CD4-positive, alpha-beta T cell treated with Interleukin-4 for 4 hours (primary cell): ENCODE measurements at regions not wholly inside any gene's neighbourhood (a gene's known extent, or its start where the extent isn't known, plus 50 kb on each side); places are given as distances from the start of the nearest gene placed in this dataset.

Experiments
- DNase-seq: peaks from one replicate; pipeline ENCODE4 v3.0.0-alpha.2; 2020

GRCh38 chr20:60820149-60820548, 431.9 kb upstream of the CDH4 start:
- no peak for DNase-seq

GRCh38 chr20:60820918-60821317, 431.1 kb upstream of the CDH4 start:
- DNase-seq = no peak

GRCh38 chr20:60822699-60823607, 429.1 kb upstream of the CDH4 start:
- DNase-seq = no peak

- DNase-seq = no peak
These were observed 416.2 kb upstream of the CDH4 start for GRCh38 chr20:60835876-60836275.

- DNase-seq = no peak
These were observed 414.8 kb upstream of the CDH4 start for GRCh38 chr20:60837173-60837770.

GRCh38 chr20:60838297-60838696, 413.8 kb upstream of the CDH4 start:
- DNase-seq = no peak

GRCh38 chr20:60840971-60841370, 411.1 kb upstream of the CDH4 start:
- no peak for DNase-seq

GRCh38 chr20:60845146-60845545, 406.9 kb upstream of the CDH4 start:
- no peak for DNase-seq

GRCh38 chr20:60851826-60852704, 400.0 kb upstream of the CDH4 start:
- DNase-seq = no peak

- DNase-seq = no peak
These were observed 394.4 kb upstream of the CDH4 start for GRCh38 chr20:60857708-60858107.

GRCh38 chr20:60862601-60863000, 389.5 kb upstream of the CDH4 start:
- DNase-seq = no peak

GRCh38 chr20:60863548-60863947, 388.5 kb upstream of the CDH4 start:
- no peak for DNase-seq

GRCh38 chr20:60867589-60867988, 384.5 kb upstream of the CDH4 start:
- DNase-seq = no peak

GRCh38 chr20:60868316-60868891, 383.7 kb upstream of the CDH4 start:
- DNase-seq = no peak

- DNase-seq = no peak
These were observed 383.0 kb upstream of the CDH4 start for GRCh38 chr20:60869087-60869486.

GRCh38 chr20:60869625-60870024, 382.4 kb upstream of the CDH4 start:
- DNase-seq = no peak

- no peak for DNase-seq
These were observed 382.0 kb upstream of the CDH4 start for GRCh38 chr20:60870040-60870439.

GRCh38 chr20:60872224-60872623, 379.8 kb upstream of the CDH4 start:
- DNase-seq = no peak

- no peak for DNase-seq
These were observed 374.8 kb upstream of the CDH4 start for GRCh38 chr20:60877071-60877857.

GRCh38 chr20:60882836-60883235, 369.2 kb upstream of the CDH4 start:
- DNase-seq = no peak

- no peak for DNase-seq
These were observed 368.6 kb upstream of the CDH4 start for GRCh38 chr20:60883496-60883895.

GRCh38 chr20:60884277-60884676, 367.8 kb upstream of the CDH4 start:
- DNase-seq = no peak
